ENCODE measurements at regions not wholly inside any gene's neighbourhood (a gene's known extent, or its start where the extent isn't known, plus 50 kb on each side); places are given as distances from the start of the nearest gene placed in this dataset.

DNA sequence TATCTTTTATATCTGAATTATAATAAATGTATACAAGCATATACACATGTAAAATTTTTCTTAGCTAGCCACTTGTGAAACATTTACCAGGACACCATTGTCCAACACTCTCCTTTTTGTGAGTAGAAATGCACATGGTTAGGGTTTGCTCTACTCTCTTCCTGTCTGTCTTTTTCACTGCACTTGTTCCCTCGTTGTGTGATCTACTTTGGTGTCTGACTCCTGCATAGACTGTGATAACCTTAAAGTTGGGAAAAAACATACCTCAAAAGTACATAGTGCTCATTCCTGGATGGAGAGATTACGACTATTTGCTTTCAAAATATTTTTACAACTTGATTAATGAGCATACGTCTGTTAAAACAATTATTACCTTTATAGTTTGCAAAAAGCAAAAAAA is 294.1 kb upstream of the FLRT2 start:
- no peak for DNase-seq

DNA sequence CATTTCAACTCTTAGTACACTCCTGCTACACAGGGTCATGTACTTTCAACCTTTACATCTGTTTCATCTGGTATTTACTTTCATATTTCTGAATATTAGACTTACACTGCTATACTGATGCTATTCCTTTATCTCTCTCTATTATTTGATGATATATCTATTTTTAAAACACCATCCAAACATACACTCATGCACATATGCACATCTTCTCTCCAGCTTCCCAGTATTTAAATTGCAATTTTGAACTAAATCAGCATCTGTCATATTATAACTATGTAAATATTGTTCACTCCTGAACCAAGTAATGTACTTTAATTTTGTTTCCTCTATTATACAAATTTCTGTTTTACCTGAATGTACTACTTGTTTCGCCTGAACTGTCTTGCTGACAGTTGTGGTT is 293.6 kb upstream of the FLRT2 start:
- DNase-seq: no peak

DNA sequence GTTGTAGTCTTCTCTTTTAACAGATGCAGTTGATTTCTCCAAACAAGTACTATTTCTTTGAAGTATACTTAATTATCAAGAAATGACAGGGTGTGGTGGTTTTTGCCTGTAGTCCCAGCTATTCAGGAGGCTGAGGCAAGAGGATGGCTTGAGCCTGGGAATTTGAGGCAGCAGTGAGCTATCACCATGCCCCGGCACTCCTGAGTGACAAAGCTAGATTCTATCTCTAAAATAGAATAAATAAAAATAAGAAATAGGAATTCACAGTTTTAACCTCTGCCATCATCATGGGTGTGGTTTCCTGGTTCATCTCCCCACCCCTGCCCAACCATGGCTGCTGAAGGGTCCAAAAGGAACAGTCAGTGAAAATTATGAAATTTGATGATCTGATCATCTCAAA is 290.2 kb upstream of the FLRT2 start:
- no peak for DNase-seq

DNA sequence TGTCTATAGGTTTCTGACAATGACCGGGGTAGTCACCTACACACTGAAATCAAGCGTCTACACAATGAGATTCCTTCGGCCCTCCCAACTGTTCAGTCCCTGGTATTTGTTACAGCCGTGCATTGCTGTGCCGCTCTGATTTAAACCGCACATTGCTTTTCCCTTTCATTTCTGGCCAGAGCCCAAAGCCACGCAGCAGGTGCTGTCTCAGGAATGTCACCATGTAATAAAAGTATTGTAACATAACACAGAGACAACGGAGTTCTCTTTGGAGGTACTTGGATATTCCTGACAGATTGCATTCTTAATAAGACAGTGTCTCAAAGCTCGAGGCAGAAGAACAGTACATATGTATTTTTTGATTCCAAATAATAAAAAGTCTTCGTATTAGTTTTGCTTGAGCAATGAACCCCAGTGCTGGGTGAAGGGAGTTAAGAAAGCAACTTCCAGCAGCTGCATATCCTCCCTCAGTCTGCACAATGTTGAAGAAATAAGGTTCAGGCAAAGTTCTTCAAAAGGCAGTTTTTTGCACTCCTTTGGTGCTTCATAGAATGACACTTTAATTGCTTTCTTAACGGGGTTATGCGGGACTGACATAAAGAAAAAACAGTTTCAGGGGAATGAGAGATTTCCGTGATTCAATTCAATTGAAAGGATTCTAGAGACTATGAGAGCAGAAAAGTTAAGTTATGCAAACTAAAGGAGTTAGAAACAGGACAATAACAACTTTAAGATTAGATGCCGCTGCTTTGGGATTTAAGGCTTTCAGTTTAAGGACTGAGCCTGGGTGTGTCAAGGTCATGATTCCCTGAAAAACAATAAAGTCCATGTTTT is 288.7 kb upstream of the FLRT2 start:
- no peak for DNase-seq

DNA sequence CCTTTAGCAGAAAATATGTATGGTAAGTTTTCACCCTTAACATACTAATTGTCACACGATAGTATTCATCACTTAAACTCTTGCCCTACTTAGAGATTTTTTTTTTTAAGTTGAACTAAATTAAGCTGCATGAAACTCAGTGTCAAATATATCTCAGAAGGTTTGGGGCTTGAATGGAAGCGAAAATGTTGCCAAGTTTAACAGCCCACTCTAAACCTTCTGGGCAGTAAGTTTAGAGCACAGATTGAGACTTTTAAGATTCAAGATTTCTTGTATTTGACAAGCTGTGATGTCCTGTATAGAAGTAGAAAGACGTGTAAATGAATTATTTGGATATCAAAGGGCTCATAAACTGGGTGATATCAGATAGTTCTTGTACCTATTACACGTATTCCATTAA is 287.3 kb upstream of the FLRT2 start:
- DNase-seq: no peak

DNA sequence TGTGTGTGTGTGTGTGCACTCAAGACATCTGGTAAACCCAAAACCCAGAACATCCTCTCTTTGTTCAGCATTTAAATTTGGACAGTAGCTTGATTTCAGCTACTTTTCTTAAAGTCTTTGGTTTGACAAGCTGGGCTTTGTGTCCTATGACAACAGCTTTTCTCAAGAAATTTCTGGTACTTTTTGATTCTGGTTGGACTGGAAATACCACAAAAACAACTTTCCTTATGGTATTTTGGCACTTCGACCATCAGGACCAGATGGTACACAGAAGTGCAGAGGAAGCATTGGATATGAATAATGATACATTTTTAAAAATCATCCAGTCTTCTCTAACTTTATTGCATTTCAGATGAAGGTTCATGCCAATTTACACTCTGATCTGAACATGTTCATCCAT is 286.6 kb upstream of the FLRT2 start:
- no peak for DNase-seq

DNA sequence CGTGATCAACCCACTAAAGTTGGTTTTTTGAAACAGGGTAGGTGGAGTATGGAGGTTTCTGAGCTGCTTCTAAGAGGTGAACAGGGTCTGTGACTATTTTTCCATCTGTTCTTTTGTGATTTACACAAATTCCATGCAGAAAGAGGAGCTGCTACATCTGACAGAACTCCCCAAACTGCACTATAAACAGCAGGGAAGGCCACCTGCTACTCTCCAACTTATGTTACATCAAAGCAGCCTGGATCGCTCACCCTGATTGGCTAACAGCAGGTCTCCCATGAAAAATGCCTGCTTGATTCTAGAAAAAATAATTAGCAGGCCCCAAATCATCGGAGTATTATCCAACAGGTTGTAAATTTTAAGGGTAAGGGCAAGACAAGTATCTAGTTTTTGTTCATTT is 282.9 kb upstream of the FLRT2 start:
- DNase-seq: no peak

DNA sequence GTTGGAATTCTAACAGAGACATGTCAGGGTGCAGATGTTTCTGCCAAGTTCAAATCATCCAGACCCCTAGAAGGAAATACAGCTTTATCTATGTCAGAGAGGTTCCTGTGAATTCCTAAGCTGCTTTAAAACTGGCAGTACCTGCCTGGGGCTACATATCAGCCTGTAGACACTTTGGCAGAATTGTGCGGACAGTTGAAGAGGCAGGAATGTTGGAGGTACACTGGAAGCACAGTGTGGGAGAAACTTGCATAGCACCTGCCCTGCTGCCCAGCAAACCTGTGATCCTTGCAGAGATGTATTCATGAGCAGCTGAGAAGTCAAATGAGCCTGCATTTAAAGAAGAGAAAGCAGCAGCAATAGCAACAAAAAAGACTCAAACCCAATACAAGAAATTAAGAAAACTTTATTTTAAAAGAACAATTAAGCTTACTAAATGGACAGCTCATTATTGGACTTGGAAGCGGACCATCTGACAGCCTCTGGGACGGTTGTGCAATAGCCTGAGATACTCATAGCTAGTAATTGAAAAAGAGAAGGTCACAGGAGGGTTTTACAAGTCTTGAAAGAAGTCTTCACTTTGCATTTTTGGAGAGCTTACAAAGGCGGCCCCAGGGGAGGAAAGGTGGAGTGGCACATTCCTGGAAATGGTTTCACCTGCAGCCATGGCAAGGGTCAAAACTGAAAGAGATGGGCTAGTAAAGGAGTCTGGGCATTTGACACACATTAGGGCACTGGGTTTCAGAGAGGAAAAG is 280.9 kb upstream of the FLRT2 start:
- DNase-seq: no peak

DNA sequence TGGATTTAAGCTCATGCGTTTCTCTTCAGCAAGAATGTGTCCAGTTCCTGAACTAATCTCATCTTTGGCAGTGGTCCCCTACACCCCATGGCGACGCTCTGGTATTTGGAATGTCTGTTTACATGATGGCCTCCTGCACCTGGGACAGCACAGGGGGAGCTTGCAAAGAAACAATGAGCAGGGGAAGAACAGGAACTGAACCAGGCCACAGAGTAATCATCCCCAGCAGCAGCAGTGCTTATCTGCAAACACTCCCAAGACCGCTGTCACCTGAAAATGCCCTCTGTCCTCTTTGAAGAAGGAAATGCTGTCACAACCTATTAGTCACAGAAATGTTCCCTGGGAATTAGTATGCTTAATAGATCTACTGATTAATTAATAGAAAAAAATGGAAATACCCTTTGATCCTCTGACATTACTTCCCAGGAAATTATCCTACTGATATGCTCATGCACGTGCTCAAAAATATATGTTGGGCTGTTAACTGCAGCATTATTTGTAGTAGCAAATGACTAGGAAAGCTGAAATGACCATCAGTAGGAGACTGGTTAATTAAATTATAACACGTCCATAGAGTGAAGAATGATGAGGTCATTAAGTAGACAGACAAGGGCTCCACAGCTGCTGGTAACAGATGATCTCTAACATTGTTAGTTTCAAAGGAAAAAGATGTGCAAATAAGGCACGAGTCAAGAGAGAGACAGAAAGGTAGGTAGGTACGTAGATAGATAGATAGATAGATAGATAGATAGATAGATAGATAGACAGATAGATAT is 279.3 kb upstream of the FLRT2 start:
- peak; percentile 6 for DNase-seq

DNA sequence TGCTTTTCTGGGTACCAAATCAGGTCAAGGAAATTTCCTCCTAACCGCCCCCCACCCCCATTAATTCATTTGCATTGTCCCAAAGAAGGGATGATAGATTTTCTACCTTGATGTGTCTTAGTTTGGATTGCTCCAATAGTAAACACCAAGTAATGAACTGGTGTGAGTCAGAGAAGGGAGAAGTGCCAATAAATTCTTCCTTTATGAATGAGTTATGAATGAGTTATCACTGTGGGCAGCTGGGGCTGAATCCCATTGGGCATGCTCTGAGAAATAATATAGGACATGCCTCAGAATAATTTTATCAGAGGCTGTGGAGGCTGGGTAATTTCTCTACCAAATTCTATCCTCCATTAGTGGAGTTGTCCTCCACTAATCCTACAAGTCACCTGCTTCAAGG is 277.9 kb upstream of the FLRT2 start:
- DNase-seq: no peak

DNA sequence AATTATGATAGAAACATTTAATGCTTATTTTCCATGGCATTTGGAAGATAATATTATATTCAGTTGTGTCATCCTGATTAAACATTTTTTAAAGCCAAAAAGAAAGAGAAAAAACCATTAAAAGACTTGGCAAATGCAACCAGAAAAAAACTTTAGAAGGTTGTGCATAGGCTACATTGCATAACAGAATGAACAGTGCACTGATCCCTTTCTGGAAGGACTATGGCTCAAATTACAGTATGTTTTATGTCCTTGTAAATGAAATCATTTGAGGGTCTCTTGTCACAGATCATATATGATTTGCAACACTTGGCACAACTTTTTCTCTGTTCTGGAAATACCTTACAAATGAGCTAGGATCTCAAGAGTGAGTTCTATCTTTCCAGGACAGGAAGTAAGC is 275.2 kb upstream of the FLRT2 start:
- DNase-seq: no peak

DNA sequence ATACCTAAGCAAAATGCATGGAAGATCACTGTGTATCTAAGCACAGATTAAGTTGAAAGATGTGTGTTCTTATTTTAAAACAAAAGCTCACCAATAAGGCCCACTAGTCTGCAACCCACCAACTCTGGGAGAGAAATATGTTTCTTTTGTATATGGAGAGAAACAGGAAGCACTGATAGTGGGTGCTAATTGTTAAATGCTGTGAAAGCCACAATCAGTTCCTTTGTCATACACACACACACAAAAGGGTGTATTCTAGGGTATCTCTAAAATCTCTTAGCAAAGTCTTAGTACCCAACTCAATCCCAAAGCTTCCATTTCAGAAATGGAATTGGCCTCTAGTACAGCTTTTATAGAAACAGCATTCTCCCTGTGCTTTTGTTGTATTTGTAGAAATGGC is 272.7 kb upstream of the FLRT2 start:
- DNase-seq: no peak

DNA sequence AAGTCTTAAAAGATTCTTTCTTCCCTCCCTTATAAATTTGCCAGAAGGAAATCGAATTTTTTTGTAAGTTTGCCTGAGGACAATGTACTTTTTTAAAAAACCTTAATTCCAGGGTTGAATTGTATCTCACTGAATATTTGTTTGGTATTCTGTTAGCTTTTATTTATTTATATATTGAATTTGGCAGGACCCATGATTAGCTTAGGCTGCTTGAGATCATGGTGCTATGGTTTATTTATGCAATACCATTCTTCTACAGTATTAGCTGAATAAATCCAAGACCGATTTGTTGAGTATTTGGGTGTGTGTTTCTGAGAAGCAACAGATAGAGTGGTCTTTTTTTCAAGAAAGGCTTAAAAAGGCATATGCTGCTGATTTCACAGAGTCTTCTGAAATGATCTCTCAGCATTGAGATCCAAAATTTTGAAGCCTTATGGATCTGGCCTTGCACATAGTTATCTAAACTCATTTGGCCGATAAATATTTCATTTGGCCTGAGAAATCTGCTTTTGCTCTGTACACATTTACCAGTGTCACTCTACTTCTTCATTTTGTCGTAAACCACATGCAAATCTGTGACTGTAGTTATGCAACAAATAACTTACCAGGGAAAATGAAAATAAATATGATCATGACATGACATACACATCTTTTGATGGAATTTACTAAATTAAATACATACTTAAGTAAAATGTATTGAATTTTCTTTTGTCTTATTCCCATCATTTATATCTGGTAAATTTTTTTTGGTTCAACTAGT is 265.8 kb upstream of the FLRT2 start:
- no peak for DNase-seq

DNA sequence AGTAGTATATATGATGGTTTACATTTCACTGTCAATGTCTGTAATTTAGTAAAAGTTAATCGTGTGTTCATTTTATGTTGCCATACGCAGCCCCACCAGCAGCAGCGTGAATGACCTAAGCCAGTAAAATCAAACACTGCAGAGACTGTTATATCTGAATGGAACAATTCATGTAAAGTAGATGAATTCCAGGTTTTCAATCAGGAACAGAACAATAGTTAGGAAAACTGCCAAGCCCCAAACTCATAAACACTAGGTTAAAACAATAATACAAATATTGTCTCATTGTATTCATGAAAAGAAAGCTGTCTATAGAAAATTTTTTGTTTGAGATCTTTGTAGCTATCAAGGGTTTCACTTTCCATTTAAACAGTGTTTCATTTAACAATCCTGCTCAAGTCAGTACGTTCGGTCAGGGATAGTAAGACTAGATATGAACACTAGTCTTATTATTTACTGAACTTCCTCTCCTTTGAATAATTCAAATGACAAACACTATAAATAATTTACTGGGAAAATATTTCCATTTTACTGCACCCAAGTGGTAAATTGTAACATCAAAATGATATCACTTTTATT is 256.8 kb upstream of the FLRT2 start:
- DNase-seq: no peak

DNA sequence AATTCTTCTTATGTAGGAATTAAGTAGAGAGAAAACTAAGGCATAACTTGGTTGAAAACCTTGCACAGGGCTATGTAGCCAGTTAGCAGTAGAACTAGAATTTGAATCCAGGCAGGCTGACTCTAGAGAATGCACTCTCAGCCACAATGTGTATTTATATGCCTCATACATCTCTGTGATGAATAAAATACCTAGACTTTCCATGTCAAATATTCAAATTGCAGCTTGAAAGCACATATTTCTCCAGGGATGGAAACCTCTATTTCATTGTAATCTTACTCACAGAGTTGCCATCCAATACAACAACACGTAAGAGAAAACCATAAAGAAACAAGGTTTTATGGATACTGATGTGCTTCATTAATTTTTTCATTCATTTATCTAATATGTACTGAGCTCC is 256.0 kb upstream of the FLRT2 start:
- DNase-seq: no peak

DNA sequence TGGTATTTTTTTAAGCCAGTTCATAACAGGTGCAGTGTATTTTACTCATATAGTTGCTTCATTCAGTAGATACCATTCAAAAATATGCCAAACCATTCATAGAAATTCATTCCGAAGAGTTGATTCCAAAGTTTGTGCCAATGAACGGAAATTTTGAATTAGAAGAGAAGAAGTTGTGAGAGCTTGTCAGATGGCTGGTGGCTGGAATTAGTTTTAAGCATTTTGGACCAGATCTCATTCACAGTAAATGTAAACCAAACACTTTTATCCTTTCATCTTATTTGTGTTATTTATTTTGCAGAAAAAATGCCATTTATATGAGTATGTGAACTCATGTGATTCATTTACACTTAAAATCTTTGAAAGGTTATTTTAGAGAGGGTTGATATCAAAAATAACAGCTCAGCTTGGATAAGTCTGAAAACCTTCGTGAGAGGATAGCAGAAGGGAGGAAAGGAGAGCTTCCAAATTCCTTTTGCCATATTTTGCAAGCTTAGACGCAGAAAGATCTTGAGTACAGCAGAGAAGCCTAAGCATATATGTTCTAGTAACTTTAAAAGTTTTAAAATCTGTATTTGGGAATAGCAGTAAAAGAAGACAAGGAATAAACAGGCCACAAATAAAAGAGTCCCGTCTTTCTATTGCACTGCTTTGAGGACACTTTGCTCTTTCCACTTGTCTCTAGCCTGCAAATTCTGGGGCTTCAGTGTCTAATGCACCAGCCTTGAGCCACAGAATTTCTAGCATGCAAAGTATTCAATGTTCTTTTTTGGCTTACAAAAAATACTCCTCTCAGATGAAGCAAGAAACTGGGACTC is 253.6 kb upstream of the FLRT2 start:
- no peak for DNase-seq

DNA sequence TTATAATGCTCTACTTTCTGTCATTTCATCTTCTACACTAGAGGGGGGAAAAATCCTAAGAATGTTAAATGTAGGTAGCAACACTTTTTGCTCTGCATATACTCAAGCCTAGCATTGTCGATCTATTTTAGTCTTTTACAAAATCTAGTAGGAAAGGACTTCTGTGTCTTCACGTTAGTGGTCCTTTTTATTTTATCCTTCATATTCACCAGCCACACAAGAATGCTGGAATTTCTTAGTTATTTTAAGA is 253.0 kb upstream of the FLRT2 start:
- DNase-seq: no peak

DNA sequence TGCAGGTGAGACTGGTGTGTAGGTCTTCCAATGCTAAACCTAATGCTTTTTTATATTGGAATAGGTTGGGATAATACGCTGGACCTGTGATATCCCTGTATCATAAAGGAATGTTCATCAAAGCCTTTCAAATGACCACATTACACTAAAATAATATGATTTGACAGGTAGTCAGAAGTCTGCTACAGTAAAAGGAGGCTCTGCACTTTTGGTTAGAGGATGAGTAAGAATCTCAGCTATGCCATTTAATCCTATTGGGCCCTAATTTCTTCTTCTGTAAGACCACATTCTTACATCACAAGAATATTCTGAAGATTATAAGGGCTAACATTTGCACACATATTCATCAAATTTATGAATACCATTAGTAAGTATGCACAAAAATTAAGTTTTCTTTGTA is 250.5 kb upstream of the FLRT2 start:
- no peak for DNase-seq

DNA sequence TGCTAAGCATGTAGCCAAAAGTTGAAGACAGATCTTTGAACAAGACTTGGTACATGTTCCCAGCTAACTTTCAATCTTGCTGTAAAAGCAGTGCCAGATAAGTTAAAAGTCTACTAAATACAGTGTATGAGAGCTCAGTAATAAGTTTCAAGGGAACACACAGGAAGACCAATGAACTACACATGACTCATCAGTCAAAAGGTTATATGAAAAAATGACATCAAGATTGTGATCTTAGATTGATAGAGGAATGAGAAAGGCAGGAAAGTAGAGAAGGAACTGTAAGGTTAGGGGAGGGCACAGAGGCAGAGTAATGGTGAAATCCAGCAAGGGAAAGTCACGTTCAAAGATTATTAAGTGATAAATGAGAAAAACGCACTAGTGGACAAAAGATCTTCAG is 249.9 kb upstream of the FLRT2 start:
- DNase-seq: no peak

DNA sequence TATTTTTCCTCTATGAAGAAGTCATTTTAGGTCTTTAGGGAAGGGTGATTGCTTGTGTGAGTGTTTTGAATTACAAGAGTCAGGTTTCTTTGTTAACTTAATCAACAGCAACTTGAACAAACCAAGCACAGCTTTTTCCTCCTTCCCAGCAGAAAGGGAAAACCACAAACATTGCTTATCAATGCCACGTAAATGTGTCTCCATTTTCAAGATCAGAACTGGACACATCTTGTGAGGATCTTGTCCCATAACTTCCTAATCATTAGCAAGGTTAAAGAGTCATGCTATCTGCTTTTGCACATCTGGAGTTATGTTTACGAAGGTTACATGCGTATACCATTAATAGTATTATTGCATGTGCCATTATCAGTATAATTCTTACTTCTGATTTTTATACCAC is 248.0 kb upstream of the FLRT2 start:
- no peak for DNase-seq

DNA sequence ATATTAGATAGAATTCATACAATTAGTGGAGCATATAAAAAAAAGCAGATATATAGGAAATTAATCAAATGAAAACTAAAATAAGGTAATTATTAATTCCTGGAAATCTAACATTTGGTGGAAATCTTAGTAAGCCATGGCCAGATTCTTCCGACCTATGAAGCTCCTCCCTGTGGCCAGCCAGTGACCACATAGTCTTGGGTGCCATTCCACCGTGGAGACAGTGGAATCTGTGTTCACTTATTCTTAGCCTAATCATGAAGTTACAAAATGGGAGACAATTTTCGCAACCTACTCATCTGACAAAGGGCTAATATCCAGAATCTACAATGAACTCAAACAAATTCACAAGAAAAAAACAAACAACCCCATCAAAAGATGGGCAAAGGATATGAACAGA is 241.9 kb upstream of the FLRT2 start:
- no peak for DNase-seq

DNA sequence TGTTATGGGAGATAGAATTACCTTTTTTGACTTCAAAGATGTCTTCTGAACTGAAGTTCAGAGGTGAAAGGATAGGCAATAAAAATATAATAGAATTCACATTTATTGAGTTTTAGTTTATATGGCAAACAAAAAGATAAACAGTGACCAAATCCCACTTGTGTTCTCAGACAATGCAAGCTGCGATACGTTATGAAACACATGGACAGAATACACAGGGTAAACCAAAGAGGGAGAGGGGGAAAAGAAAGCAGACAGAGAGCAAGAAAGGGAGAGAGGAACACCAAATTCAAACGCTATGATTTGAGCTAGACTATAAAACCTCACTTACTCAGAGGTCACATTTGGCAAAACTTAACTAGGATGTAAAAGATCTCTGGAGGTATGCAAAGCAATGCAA is 238.2 kb upstream of the FLRT2 start:
- no peak for DNase-seq

Data from NCI-H774 (cell line).